ENCODE measurements at regions not wholly inside any gene's neighbourhood (a gene's known extent, or its start where the extent isn't known, plus 50 kb on each side); places are given as distances from the start of the nearest gene placed in this dataset.

GRCh38 chr2:2542316-2542715, 211.2 kb upstream of the MYT1L start:
- no peak for DNase-seq (ENCODE audit: low read depth)
- TF ChIP-seq CTCF (conservative IDR thresholded peaks at IDR 0.05; ENCODE audit: low read depth, low read length): no peak
- H3K4me3 ChIP-seq (ENCODE audit: low read depth, low read length): no peak overlapping the region

GRCh38 chr2:2540406-2540805, 209.3 kb upstream of the MYT1L start:
- no peak for TF ChIP-seq CTCF (conservative IDR thresholded peaks at IDR 0.05; ENCODE audit: low read depth, low read length)
- DNase-seq (ENCODE audit: low read depth): no peak
- no peak overlapping the region for H3K4me3 ChIP-seq (ENCODE audit: low read depth, low read length)

GRCh38 chr2:2536416-2537056, 205.5 kb upstream of the MYT1L start:
- no peak for TF ChIP-seq CTCF (conservative IDR thresholded peaks at IDR 0.05; ENCODE audit: low read depth, low read length)
- DNase-seq (ENCODE audit: low read depth): no peak
- H3K4me3 ChIP-seq (ENCODE audit: low read depth, low read length): no peak overlapping the region

GRCh38 chr2:2530334-2530733, 199.3 kb upstream of the MYT1L start:
- no peak for TF ChIP-seq CTCF (conservative IDR thresholded peaks at IDR 0.05; ENCODE audit: low read depth, low read length)

GRCh38 chr2:2528846-2529245, 197.8 kb upstream of the MYT1L start:
- H3K4me3 ChIP-seq (ENCODE audit: low read depth, low read length): no peak overlapping the region
- no peak for DNase-seq (ENCODE audit: low read depth)
- no peak for TF ChIP-seq CTCF (conservative IDR thresholded peaks at IDR 0.05; ENCODE audit: low read depth, low read length)

More at GRCh38 chr2:2530334-2530733, 199.3 kb upstream of the MYT1L start:
- DNase-seq (ENCODE audit: low read depth): no peak
- no peak overlapping the region for H3K4me3 ChIP-seq (ENCODE audit: low read depth, low read length)

GRCh38 chr2:2527148-2527547, 196.1 kb upstream of the MYT1L start:
- no peak overlapping the region for H3K4me3 ChIP-seq (ENCODE audit: low read depth, low read length)
- no peak for DNase-seq (ENCODE audit: low read depth)
- no peak for TF ChIP-seq CTCF (conservative IDR thresholded peaks at IDR 0.05; ENCODE audit: low read depth, low read length)

GRCh38 chr2:2524348-2524941, 193.4 kb upstream of the MYT1L start:
- no peak overlapping the region for H3K4me3 ChIP-seq (ENCODE audit: low read depth, low read length)
- DNase-seq (ENCODE audit: low read depth): no peak
- TF ChIP-seq CTCF (conservative IDR thresholded peaks at IDR 0.05; ENCODE audit: low read depth, low read length): no peak

Measured in choroid plexus epithelial cell (primary cell).